Ovary (tissue), 7 donors: ENCODE measurements at regions not wholly inside any gene's neighbourhood (a gene's known extent, or its start where the extent isn't known, plus 50 kb on each side); places are given as distances from the start of the nearest gene placed in this dataset.
"Not testable (repeated sequence)": the region's sequence is repeated elsewhere in the genome, so short reads cannot be mapped to it uniquely, and the experiment has no call there.

ENCODE experiments used
- DNase-seq, 5 donors: peaks; one replicate each; pipeline ENCODE4 v3.0.0-alpha.2; 2019 to 2020
- H3K27ac ChIP-seq, 2 donors: fragments of 200-600 bp; one replicate each; pipeline versions ENCODE4 v1.5.1 to v1.8.0; 2019 to 2022
- H3K27me3 ChIP-seq: fragments of 200-600 bp; one replicate; pipeline ENCODE4 v1.8.0; 2022
- H3K36me3 ChIP-seq: fragments of 200-600 bp; sonication (generic); one replicate; pipeline ENCODE4 v1.5.1; 2019
- H3K4me1 ChIP-seq: one replicate; pipeline ENCODE4 v1.8.1; 2013; ENCODE audit warnings: mild to moderate bottlenecking, moderate library complexity; ENCODE audit not compliant: insufficient read depth
- H3K4me3 ChIP-seq: fragments of 200-600 bp; sonication (generic); one replicate; pipeline ENCODE4 v1.5.1; 2017
- H3K9me3 ChIP-seq, 2 donors: fragments of 200-600 bp in 1 of 2; sonication (generic) in 1 of 2; one replicate each; pipeline versions ENCODE4 v1.5.1 to v1.8.1; 2013 to 2019; ENCODE audit warnings: mild to moderate bottlenecking in 1 of 2, moderate library complexity in 1 of 2
- EP300 ChIP-seq: sonication (generic); formaldehyde crosslinking; IDR thresholded peaks from one replicate; pipeline ENCODE4 v1.6.1; 2017; ENCODE audit warnings: antibody characterized with exemption
- POLR2A ChIP-seq: fragments of 450-650 bp; IDR thresholded peaks from one replicate; pipeline ENCODE4 v1.6.1; 2017; ENCODE audit warnings: antibody characterized with exemption, mild to moderate bottlenecking, moderate library complexity
- WGBS, 3 donors: extraction: QIAGEN DNeasy Blood & Tissue Kit in 1 of 3; methylation state at CpG; one replicate each; pipeline versions ENCODE4 v1.1.5 to v1.1.7; 2013 to 2017; 5-methylcytosine and 5-hydroxymethylcytosine counted together
- intact Hi-C, 4 donors: fragments of 100-400 bp; cut with DNase I; formaldehyde crosslinking; loops; one replicate each; pipeline versions ENCODE4 v1.11.0 to v1.15.1; 2022 to 2023
- TF ChIP-seq, protein P1 (sequence below), 3 donors: fragments of 450-650 bp in 2 of 3; fragments of 200-600 bp in 1 of 3; IDR thresholded peaks; one replicate each; pipeline versions ENCODE4 v1.5.1 to v1.8.0; 2016 to 2022; ENCODE audit warnings: antibody characterized with exemption in 3 of 3, mild to moderate bottlenecking in 1 of 3
- donor health status: DM: no; HTN: no; CAD: no; lungs with moderate emphysema.
- donor health status: DM: no; HTN: no; CAD: no.
- donor health status: Bipolar disorder and iron deficiency.
- donor health status: DM: no; HTN: no; CAD: no.
- donor health status: DM: yes; HTN: yes; CAD: no.

GRCh38 chr9:82052081-82052480, 63.5 kb downstream of the SPATA31D1 start:
- no peak overlapping the region for H3K4me3 ChIP-seq
- TF ChIP-seq, protein P1, sequence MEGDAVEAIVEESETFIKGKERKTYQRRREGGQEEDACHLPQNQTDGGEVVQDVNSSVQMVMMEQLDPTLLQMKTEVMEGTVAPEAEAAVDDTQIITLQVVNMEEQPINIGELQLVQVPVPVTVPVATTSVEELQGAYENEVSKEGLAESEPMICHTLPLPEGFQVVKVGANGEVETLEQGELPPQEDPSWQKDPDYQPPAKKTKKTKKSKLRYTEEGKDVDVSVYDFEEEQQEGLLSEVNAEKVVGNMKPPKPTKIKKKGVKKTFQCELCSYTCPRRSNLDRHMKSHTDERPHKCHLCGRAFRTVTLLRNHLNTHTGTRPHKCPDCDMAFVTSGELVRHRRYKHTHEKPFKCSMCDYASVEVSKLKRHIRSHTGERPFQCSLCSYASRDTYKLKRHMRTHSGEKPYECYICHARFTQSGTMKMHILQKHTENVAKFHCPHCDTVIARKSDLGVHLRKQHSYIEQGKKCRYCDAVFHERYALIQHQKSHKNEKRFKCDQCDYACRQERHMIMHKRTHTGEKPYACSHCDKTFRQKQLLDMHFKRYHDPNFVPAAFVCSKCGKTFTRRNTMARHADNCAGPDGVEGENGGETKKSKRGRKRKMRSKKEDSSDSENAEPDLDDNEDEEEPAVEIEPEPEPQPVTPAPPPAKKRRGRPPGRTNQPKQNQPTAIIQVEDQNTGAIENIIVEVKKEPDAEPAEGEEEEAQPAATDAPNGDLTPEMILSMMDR (IDR thresholded peaks at IDR 0.05): no peak
- TF ChIP-seq POLR2A: no peak
- no peak for TF ChIP-seq EP300
- intact Hi-C loops: no loop called here
- DNase-seq: no peak
- H3K27me3 ChIP-seq: peaks cover 2% of the 10 kb centered on the region
- no peaks in the 10 kb centered on the region for H3K36me3 ChIP-seq
- H3K9me3 ChIP-seq: no peaks in the 10 kb centered on the region
- H3K27ac ChIP-seq: no peak overlapping the region
- H3K4me1 ChIP-seq: no peaks in the 10 kb centered on the region

- DNase-seq: no peak
- intact Hi-C loops: no loop called here
- Histone ChIP-seq H3K27me3 (peaks cover 2% of the 10 kb centered on the region), H3K4me3 (no peak overlapping the region), H3K9me3 (no peaks in the 10 kb centered on the region), H3K27ac (no peak overlapping the region), H3K36me3 (no peaks in the 10 kb centered on the region), H3K4me1 (no peaks in the 10 kb centered on the region)
- 97 to 99% (median 97%) methylated on average over 25 to 26 of the region's 26 CpGs for WGBS, 3 donors
- TF ChIP-seq POLR2A: no peak
- TF ChIP-seq, protein P1 (IDR thresholded peaks at IDR 0.05): no peak
- no peak for TF ChIP-seq EP300
These were observed 65.9 kb downstream of the SPATA31D1 start for GRCh38 chr9:82054264-82055015.

DNA sequence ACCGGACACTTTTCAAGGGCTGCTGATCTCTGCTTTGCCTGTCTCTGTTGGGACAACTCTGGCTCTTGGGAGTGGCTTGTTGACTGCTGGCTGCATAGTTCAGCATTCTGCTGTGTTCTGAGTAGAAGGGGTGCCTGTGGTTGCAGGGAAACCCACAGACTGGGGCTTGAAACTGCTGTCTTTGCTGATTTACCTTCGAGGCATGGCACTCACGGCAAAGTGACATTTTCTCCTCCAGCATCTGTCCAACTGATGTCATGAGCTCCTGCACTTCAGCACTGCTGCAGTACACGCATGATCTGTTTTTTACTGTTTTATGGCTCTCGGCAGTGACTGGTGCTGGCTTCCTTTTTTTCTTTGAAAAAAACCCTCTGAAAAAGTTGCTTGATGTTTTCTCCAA, 69.2 kb downstream of the SPATA31D1 start:
- WGBS, 3 donors: 79 to 82% (median 80%) methylated on average over 5 of the region's 5 CpGs
- no peak overlapping the region for H3K4me3 ChIP-seq
- intact Hi-C loops: no loop called here
- H3K27me3 ChIP-seq: no peaks in the 10 kb centered on the region
- H3K4me1 ChIP-seq: no peaks in the 10 kb centered on the region
- no peak overlapping the region for H3K27ac ChIP-seq
- no peaks in the 10 kb centered on the region for H3K36me3 ChIP-seq
- no peaks in the 10 kb centered on the region for H3K9me3 ChIP-seq
- DNase-seq: no peak
- TF ChIP-seq, protein P1 (IDR thresholded peaks at IDR 0.05): no peak
- TF ChIP-seq EP300: no peak
- TF ChIP-seq POLR2A: no peak

- H3K9me3 ChIP-seq, H3K36me3 ChIP-seq, intact Hi-C loops, H3K27me3 ChIP-seq, H3K27ac ChIP-seq, H3K4me1 ChIP-seq, DNase-seq, H3K4me3 ChIP-seq: not testable (repeated sequence)
- WGBS, 3 donors: 83 to 93% (median 84%) methylated on average over 7 of the region's 7 CpGs
These were observed 73.2 kb downstream of the SPATA31D1 start for GRCh38 chr9:82061801-82062200.

DNA sequence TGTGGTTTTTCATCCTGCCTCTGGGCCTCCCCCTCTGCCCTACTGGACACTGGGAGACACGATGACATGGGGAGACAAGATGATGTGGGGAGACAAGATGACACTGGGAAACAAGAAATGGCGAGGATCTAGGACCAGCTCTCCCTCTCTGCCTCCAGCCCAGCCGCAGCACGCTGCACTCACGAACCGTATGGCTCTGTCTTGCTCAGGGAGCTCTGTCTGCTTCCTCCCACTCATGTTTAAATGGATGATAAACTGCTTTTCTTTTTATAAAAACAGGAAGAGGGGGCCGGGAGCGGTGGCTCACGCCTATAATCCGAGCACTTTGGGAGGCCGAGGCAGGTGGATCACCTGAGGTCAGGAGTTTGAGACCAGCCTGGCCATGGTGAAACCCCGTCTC, 73.7 kb downstream of the SPATA31D1 start:
- WGBS, 3 donors: 74 to 86% (median 78%) methylated on average over 12 of the region's 12 CpGs
- Histone ChIP-seq H3K9me3 (no peaks in the 10 kb centered on the region), H3K4me1 (no peaks in the 10 kb centered on the region), H3K36me3 (no peaks in the 10 kb centered on the region), H3K27me3 (no peaks in the 10 kb centered on the region), H3K27ac (no peak overlapping the region), H3K4me3 (no peak overlapping the region)
- intact Hi-C loops: no loop called here
- no peak for DNase-seq
- TF ChIP-seq, protein P1 (IDR thresholded peaks at IDR 0.05): no peak
- TF ChIP-seq EP300: no peak
- TF ChIP-seq POLR2A: no peak
